Endodermal cell (in vitro differentiated cells): ENCODE measurements at regions not wholly inside any gene's neighbourhood (a gene's known extent, or its start where the extent isn't known, plus 50 kb on each side); places are given as distances from the start of the nearest gene placed in this dataset.
A peak's percentile ranks its signal among the peaks of the same experiment; 100 is the strongest.

Experiments
- DNase-seq: peaks from one replicate; pipeline ENCODE4 v3.0.0-alpha.2; 2017
- H3K27ac ChIP-seq: 2 replicates; pipeline ENCODE4 v1.5.1; 2013; ENCODE audit warnings: mild to moderate bottlenecking, low read depth, low read length, moderate library complexity
- H3K27me3 ChIP-seq: 2 replicates; pipeline ENCODE4 v1.6.1; 2013; ENCODE audit warnings: mild to moderate bottlenecking, low read length, moderate library complexity; ENCODE audit not compliant: insufficient read depth, control insufficient read depth, poor library complexity, severe bottlenecking
- H3K36me3 ChIP-seq: 2 replicates; pipeline ENCODE4 v1.7.0; 2013; ENCODE audit warnings: mild to moderate bottlenecking, low read length, moderate library complexity; ENCODE audit not compliant: control insufficient read depth, insufficient read depth
- H3K4me1 ChIP-seq: one replicate; pipeline ENCODE4 v1.7.0; 2013; ENCODE audit warnings: low read length; ENCODE audit not compliant: control insufficient read depth, insufficient read depth
- H3K4me3 ChIP-seq: 2 replicates; pipeline ENCODE4 v1.5.1; 2013; ENCODE audit warnings: mild to moderate bottlenecking, low read length, moderate library complexity
- H3K9ac ChIP-seq: 2 replicates; pipeline ENCODE4 v1.6.1; 2013; ENCODE audit warnings: mild to moderate bottlenecking, low read length, moderate library complexity; ENCODE audit not compliant: poor library complexity, severe bottlenecking; ENCODE audit errors: extremely low read depth
- H3K9me3 ChIP-seq: 2 replicates; pipeline ENCODE4 v1.6.1; 2013; ENCODE audit warnings: mild to moderate bottlenecking, low read length, moderate library complexity; ENCODE audit not compliant: control insufficient read depth
- H3K27ac Mint-ChIP-seq: 2 replicates; pipeline ENCODE4 v1.8.0; 2020; ENCODE audit warnings: mixed read lengths
- H3K27me3 Mint-ChIP-seq: 2 replicates; pipeline ENCODE4 v1.8.0; 2021; ENCODE audit warnings: mild to moderate bottlenecking, mixed read lengths; ENCODE audit not compliant: insufficient read depth
- H3K36me3 Mint-ChIP-seq: 2 replicates; pipeline ENCODE4 v1.8.0; 2020; ENCODE audit warnings: low read depth, mixed read lengths
- H3K4me1 Mint-ChIP-seq: 2 replicates; pipeline ENCODE4 v1.8.0; 2020; ENCODE audit warnings: mixed read lengths
- H3K4me3 Mint-ChIP-seq: 2 replicates; pipeline ENCODE4 v1.8.0; 2020; ENCODE audit warnings: mild to moderate bottlenecking, moderate library complexity, mixed read lengths
- H3K9me3 Mint-ChIP-seq: 2 replicates; pipeline ENCODE4 v1.8.0; 2020; ENCODE audit warnings: mild to moderate bottlenecking, mixed read lengths
- CTCF ChIP-seq: fragments of 200-600 bp; sonication (generic); conservative IDR thresholded peaks from 2 replicates; pipeline ENCODE4 v1.5.0; 2021; ENCODE audit warnings: antibody characterized with exemption, mild to moderate bottlenecking
- WGBS, 2 experiments: methylation state at CpG; one replicate each; pipeline versions ENCODE4 v1.1.5 to v1.1.7; 2013; ENCODE audit warnings: missing lambda C conversion rate in 2 of 2, mixed read lengths in 1 of 2; ENCODE audit not compliant: insufficient coverage in 1 of 2, insufficient read length in 1 of 2; 5-methylcytosine and 5-hydroxymethylcytosine counted together

DNA sequence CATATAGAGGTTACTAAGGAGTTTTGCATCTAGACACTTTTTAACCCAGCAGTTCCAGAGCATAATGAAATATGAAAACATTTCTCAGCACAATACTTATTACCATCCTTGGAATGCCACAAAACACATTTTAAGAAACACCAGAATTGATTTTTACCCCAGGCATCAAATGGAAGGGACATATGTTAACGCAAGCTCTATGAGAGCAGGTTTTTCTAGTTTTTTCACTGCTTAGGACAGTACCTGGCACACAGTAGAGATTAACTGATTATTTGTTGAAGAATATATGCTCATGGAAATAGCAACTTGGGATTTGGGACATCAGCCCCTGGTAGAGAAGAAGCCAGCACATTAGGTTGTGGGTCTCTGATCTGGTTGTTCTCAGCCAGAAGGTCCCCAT is 67.0 kb upstream of the ARID5B start:
- Histone ChIP-seq H3K27ac (no peak overlapping the region), H3K9me3 (no peaks in the 10 kb centered on the region), H3K4me3 (no peak overlapping the region), H3K27me3 (no peaks in the 10 kb centered on the region), H3K4me1 (no peaks in the 10 kb centered on the region), H3K36me3 (no peaks in the 10 kb centered on the region), H3K9ac (no peak overlapping the region)
- no peak overlapping the region for H3K4me3 Mint-ChIP-seq
- no peak for DNase-seq
- H3K9me3 Mint-ChIP-seq, result peaks cover 2% of the 10 kb centered on the region
- H3K27ac Mint-ChIP-seq, result no peak overlapping the region
- H3K4me1 Mint-ChIP-seq, result peaks cover 23% of the 10 kb centered on the region
- TF ChIP-seq CTCF, result no peak
- no peaks in the 10 kb centered on the region for H3K27me3 Mint-ChIP-seq
- H3K36me3 Mint-ChIP-seq, result no peaks in the 10 kb centered on the region
- WGBS, 2 experiments, result 98 to 100% methylated on average over 1 of the region's 1 CpG

- Histone ChIP-seq H3K9ac (no peak overlapping the region), H3K27ac (no peak overlapping the region), H3K4me3 (no peak overlapping the region), H3K4me1 (peaks cover 2% of the 10 kb centered on the region), H3K27me3 (no peaks in the 10 kb centered on the region), H3K9me3 (no peaks in the 10 kb centered on the region), H3K36me3 (no peaks in the 10 kb centered on the region)
- no peak overlapping the region for H3K27ac Mint-ChIP-seq
- no peak overlapping the region for H3K4me3 Mint-ChIP-seq
- H3K9me3 Mint-ChIP-seq, result peaks cover 2% of the 10 kb centered on the region
- 75 to 78% methylated on average over 3 to 8 of the region's 8 CpGs for WGBS, 2 experiments
- DNase-seq, result peak; percentile 63
- peaks cover 23% of the 10 kb centered on the region for H3K4me1 Mint-ChIP-seq
- H3K27me3 Mint-ChIP-seq, result no peaks in the 10 kb centered on the region
- TF ChIP-seq CTCF, result peak; percentile 81
- H3K36me3 Mint-ChIP-seq, result no peaks in the 10 kb centered on the region
Measured at GRCh38 chr10:61835069-61835945, 66.2 kb upstream of the ARID5B start.

DNA sequence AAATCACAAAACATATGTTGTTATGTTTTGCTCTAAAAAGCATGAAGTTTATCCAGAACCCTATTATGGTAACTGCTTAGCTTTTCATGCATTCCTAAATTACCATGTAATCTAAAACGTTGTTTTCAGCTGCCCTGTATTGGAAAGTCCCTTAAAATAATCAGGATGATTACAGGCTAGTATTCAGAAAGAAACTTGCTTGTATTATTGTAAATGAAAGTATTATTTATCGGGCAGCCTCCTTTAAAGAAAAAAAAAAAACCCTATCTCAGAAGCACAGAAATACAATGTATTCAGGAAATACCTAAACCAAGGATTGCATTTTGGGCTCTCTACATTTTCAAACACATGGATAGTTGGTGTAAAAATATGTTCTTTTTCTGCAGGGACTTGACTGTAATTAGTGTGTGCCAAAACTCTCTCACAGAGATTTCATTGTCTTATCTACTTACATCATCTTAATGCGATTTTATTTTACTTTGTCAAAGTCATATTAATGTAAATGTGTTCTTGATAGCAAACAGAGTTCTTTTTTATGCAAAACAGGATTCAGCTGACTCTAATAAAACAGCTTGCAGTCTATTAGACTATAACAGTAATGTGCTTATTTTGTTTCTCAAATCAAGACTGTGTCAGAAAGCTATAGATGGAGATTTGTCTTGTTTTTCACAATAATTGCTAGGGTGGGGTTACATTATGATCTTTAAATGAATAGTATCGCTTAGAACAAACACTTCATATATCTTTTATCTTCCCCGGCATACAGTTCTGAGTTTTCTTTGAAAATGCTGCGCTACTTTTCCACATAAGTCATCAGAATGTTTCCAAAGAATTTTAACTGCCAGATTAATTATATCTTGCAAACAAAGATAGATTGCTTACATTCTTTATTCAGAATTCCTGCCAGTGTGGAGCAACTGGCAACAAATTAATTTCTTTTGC is 65.3 kb upstream of the ARID5B start:
- Mint-ChIP-seq H3K4me1 (peaks cover 15% of the 10 kb centered on the region), H3K36me3 (no peaks in the 10 kb centered on the region), H3K27me3 (no peaks in the 10 kb centered on the region), H3K27ac (no peak overlapping the region), H3K4me3 (no peak overlapping the region), H3K9me3 (no peaks in the 10 kb centered on the region)
- 89 to 100% methylated on average over 2 to 4 of the region's 6 CpGs for WGBS, 2 experiments
- Histone ChIP-seq H3K9ac (no peak overlapping the region), H3K27ac (peak overlapping the region; percentile 40), H3K36me3 (no peaks in the 10 kb centered on the region), H3K4me1 (peaks cover 2% of the 10 kb centered on the region), H3K9me3 (no peaks in the 10 kb centered on the region), H3K4me3 (no peak overlapping the region), H3K27me3 (no peaks in the 10 kb centered on the region)
- no peak for TF ChIP-seq CTCF
- DNase-seq, result no peak
